GM19455 (cell line): ENCODE measurements at regions not wholly inside any gene's neighbourhood (a gene's known extent, or its start where the extent isn't known, plus 50 kb on each side); places are given as distances from the start of the nearest gene placed in this dataset.
"Not testable (repeated sequence)": the region's sequence is repeated elsewhere in the genome, so short reads cannot be mapped to it uniquely, and the experiment has no call there.

Source experiments
- ATAC-seq: cut with Tn5 transposase; IDR thresholded peaks from one replicate; pipeline ENCODE4 v1.9.1; 2021; ENCODE audit not compliant: unreplicated experiment

DNA sequence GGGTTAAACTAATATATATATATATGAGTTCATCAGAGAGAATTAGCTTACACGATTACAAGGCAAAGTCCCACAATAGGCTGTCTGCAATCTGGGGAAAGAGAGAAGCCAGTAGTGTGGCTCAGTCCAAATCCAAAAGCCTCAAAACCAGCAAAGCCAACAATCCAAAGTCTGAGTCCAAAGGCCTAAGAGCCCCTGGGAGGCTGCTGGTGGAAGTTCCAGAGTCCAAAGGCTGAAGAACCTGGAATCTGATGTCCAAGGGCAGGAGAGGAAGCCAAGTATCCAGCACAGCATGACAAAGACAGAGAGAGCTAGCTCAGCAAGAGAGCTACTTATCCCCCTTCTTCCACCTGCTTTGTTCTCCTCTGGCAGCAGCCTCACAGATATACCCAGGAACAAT is 274.7 kb upstream of the ID4 start:
- no peak for ATAC-seq

DNA sequence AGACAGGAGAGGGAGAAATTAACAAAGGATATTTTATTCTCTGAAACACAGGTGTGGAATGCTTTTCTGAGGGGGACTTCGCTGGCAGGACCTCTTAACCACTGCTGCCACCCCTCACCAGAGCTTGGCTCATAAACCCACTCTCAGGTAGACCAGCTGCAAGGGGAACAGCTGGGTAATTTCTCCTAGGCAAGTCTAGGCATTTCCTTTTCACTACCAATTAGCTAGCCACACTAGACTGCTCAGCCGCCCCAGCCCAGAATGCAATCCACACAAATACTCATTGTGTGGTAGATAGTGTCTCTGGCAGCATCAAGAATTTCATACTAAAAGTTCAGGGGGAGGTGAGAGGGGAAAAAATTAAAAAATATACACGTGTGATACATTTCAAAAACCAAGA is 267.6 kb upstream of the ID4 start:
- no peak for ATAC-seq

DNA sequence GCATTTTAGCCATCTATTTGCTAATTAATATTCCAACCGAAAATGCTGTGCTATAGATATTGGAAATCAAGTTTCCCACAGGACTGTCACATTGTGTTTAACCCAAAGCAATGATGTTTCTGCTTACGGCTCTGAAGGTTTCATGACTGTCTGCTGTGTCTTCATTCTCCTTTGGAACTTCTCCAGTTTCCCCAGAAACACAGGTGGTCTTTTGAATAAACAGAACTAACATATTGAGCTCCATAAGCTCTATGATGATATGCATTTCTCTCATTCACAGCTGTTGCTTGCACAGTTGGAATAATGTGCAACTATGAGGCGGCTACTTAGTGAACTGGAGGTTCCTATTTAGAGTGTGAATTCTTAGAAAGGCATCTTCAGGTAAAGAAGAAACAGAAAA is 266.0 kb upstream of the ID4 start:
- ATAC-seq: no peak

DNA sequence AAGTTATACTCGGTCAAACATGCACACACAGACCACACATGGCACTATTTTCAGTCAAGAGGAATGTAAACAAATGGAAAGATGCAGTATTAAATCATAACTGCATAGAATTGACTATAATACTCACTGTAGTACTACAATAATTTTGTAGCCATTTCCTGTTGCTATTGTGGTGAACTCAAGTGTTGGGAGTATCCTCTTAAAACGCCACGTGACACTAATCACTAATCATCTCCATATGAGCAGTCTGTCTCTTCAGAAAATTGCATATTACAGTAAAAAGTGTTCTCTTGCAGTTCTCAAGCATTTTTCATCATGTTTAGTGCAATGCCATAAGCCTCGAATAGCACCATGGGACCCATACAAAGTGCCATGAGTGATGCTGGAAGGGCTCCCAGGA is 258.7 kb upstream of the ID4 start:
- ATAC-seq: no peak

DNA sequence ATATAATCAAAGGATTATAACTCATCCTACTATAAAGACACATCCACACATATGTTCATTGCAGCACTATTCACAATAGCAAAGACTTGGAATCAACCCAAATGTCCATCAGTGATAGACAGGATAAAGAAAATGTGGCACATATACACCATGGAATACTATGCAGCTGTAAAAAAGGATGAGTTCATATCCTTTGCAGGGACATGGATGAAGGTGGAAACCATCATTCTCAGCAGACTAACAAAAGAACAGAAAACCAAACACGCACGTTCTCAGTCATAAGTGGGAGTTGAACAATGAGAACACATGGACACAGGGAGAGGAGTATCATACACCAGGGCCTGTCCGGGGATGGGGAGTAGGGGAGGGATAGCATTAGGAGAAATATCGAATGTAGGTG is 253.0 kb upstream of the ID4 start:
- not testable (repeated sequence) for ATAC-seq

DNA sequence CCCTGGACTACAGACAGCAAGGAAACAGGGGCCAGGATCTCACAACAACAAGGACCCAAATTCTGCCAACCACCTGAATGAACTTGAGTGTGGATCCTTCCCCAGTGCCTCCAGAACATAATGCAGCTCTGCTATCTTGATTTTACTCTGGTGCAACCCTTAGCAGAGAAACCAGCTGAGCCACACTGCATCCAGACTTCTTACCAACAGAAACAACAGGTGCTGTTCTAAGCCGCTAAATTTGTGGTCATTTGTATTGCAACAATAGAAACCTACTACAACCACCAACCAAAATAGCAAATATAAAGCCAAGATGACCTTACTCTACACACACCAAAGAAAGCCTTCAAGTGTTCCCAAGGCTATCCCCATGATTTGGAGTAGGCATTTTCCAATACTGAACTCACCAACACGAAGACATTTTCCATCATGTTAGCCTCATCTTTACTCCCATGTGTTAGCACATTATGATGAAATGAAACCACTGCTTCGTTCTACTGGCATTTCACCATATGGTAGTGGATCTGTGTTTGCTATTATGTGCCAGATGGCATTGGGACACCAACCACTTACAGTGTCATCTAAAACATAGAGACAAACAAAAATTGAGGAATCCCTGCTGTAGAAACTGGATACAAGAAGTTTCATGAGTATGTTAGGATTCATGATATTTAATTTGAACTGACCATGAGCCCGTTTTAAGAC is 249.8 kb upstream of the ID4 start:
- ATAC-seq: no peak

DNA sequence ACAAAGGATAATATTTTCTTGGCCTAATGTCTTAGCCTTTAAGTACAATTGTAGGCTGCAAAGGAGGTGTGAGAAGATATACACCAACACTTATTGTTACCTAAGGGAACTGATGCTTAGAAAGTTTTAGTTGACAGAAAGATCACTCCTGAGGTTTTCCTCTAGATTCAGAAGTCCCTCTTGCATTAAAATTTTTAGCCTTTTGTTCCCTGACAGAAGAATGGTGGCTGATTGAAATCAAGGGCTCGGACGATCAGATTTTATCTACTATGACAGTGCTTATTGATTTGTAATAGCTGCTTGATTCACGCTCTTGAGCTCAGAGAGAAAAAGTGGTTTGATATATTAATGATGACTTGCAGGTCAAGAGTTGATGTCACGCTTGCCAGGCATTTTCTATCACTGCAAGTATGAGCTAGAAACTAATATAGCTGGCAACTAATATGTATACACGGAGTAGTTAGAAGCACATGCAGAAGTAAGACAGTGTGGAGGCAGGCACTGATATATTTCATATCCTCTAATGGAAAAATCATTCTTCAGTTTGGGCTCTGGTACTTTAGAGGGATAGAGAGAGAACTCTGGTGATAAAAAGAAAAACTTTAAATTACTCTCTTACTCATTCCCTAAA is 246.6 kb upstream of the ID4 start:
- no peak for ATAC-seq

DNA sequence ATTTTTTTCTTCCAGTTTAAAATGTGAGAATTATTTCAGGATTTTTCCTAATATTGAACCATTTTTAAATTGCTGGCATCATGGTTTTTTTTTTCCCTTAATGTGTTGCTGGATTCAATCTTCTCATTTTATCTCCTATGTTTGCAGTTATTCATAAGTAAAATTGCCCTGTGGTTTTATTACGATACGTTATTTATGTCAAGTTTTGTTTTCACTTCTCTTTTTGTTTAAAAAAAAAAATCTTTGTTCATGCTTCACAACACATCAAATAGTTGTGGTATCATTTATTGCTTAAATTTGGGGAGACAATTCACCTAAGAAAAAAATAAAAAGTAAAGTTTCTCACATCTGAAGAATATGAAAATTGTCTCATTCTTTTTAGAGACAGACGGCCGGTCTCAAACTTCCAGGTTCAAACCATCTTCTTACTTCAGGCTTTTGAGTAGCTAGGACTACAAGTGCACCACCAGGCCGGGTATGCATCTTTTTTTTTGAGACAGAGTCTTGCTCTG is 239.3 kb upstream of the ID4 start:
- ATAC-seq: no peak

DNA sequence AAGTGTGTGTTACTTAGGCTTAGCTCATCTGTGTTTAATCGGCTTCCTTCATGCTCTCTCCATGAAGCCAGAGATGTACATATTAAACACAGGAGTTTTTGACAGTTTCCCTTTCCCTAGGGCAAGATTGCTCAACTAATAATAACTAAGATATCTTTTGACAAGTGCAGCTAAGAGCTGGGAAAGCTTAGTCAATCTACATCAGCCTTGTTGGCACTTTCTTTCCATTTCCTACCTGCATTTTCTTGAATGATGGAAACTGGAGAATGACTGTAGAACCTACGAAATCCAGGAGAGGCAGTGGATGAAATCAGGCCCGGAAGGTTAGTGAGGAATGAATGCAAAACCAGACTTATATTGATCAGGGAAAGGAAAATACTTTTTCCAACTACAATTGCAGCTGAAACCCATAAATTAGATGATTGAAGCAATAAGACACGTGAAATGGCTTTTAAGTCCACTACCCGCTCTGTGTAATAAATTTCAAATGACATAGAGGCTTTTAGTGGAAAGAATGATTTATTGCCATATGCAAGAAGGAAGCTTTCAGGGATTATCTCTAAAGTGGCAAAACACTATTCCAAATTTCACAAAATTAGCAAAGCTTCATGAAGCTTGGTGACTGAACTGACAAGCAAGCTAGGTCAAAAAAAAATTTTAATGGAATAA is 237.2 kb upstream of the ID4 start:
- ATAC-seq: no peak

DNA sequence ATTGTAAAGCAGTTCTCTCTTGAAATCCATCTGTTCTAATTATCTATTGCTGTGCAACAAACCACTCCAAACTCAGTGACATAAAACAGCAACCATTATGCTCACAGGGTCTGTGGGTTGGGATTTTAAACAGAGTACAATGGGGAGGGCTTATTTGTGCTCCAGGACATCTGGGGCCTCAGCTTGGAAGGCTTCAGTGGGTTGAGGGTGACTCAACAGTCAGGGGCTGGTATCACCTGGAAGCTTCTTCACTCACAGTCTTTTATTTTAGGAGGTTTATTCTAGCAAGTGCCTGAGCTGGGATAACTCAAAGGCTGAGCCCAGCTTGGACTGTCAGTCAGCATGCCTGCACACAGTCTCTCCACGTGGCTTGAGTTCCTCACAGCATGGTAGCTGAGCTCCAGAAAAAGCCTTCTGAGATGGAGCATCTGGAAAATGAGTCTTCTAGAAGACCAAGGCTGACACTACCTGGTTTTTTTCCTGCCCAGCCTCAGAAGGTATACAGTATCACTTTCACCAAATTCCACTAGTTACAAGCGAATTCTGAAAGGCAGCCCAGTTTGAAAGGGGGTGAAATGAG is 234.6 kb upstream of the ID4 start:
- ATAC-seq: no peak

DNA sequence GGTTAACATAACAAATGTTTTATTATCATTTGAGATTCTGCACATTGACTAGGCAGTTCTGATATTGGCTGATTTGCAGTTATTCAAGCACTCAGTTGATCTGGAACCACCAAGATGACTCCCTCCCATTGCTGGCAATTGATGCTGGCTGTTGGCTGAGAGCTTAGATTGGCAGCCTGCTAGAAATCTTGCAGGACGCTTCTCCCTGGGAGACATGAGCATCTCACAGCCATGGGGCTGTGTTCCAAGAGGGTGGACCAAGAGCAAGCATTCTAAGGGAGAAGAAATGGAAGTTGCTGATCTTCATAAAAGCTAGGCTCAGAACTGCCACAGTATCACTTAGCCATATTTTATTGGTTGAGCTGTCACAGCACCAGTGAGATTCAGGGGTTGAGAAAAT is 233.4 kb upstream of the ID4 start:
- no peak for ATAC-seq

DNA sequence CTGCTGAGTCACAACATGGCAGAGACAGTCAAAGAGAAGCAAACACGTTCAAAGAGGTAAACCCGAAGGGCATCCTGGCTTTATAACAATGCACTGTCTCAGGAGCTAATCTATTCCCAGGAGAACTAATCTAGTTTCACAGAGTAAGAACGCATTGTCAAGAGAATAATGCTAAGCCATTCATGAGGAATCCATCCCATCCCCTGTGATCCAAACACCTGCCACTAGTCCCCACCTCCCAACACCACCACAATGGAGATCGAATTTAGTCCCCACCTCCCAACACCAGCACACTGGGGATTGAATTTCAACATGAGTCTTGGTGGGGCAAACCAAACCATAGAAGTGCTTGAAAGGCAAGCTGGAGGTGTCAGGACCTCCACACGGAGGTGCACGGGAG is 231.5 kb upstream of the ID4 start:
- no peak for ATAC-seq

DNA sequence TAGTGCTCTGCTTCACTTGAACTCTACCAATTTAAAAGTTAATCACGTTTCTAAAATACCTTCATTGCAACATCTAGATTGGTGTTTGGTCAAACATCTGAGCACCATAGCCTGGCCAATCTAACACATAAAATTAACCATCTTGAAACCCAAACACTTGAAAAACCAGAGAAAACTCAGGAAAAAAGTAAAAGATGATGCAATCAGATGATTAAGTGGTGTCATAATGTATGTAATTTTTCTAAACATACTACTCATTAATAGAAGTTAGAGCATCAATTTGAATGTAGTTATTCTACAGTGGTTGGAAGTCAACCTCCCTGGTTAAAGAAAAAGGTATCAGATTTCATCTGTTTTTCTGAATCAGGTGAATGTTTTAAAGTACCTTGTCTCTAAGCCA is 228.6 kb upstream of the ID4 start:
- no peak for ATAC-seq

DNA sequence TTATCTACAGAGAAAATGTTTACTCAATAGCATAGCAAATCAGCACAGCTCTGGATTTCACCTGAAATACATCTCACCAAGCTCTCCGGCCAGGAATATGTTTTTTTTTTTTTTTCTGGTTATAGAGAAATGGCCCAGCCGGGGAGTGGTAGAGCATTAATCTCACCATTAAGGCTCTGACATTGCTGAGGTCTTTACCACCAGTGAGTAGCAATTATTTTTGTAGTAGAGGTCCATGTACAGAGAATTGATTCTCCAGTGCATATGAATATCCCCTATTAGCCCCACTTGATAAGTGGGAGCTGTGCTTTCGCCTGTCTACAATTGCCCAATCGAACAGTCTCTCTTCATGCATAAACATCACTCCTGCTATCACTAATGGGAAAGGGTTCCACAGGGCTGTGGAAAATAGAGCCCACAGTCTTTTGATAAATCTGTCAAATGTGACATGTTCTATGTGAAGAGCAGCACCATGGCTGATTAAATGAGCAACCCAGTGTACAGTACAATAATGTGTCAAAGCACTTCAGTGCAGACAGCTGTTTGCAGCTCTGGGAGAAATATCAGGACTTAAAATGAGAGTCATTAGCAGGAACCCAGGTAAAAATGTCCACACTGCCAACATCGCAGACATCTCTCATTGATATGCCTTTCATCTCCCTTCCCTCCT is 227.1 kb upstream of the ID4 start:
- ATAC-seq: no peak

DNA sequence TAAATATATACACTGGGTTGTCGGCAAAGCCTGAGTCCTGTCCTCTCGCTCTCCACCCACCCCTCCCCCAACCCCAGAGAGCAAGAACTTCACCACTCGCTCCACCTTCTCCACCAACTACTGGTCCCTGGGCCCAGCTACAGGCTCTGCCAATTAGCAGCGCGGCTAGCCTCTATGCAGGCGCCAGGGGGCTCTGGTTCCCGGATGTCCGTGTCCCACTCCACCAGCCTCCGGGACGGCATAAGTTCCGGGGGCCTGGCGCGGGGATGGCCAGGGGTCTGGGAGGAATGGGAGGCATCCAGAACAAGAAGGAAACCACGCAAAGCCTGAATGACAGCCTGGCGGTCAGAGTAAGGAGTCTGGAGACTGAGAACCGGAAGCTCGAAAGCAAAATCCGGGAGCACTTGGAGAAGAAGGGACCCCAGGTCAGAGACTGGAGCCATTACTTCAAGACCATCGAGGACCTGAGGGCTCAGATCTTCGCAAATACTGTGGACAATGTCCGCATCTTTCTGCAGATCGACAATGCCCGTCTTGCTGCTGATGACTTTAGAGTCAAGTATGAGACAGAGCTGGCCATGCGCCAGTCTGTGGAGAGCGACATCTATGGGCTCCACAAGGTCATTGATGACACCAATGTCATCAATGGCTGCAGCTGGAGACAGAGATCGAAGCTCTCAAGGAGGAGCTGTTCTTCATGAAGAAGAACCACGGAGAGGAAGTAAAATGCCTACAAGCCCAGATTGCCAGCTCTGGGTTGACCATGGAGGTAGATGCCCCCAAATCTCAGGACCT is 224.3 kb upstream of the ID4 start:
- not testable (repeated sequence) for ATAC-seq

DNA sequence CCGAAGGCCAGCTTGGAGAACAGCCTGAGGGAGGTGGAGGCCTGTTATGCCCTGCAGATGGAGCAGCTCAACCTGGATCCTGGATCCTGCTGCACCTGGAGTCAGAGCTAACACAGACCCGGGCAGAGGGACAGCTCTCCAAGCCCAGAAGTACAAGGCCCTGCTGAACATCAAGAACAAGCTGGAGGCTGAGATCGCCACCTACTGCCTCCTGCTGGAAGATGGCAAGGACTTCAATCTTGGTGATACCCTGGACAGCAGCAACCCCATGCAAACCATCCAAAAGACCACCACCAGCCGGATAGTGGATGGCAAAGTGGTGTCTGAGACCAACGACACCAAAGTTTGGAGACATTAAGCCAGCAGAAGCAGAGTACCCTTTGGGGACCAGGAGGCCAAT is 223.5 kb upstream of the ID4 start:
- no peak for ATAC-seq

DNA sequence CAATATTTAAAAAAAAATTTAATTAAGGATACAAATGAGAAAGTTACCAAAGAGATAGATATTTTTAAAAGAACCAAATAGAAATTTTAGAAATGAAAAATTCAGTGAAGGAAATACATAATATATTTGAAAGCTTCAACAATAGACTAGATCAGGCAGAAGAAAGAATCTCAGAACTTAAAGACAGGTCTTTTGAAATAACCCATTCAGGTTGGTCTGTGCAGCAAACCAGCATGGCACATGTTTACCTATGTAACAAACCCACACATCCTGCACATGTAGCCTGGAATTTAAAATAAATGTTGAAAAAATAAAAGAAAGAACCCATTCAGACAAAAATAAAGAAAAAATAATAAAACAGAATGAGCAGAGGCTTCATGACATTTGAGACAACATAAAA is 221.1 kb upstream of the ID4 start:
- ATAC-seq: no peak

DNA sequence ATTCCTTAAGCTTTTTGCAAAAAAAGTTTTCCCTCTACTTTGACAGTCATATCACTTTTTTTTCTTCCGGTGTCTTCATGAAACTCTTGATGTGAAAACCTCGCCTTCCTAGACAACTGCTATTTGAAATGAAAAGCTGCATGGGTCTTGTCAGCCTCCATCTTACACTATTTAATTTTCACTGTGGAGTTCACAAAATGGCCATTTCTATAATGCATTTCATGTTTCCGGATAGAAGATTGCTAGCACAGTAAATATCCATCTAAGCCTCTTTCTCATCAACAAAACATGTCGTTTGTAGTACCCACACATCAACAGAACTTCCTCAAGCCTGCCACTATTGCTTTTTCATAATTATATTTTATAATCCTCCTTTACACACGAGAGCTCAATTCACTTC is 204.9 kb upstream of the ID4 start:
- no peak for ATAC-seq

DNA sequence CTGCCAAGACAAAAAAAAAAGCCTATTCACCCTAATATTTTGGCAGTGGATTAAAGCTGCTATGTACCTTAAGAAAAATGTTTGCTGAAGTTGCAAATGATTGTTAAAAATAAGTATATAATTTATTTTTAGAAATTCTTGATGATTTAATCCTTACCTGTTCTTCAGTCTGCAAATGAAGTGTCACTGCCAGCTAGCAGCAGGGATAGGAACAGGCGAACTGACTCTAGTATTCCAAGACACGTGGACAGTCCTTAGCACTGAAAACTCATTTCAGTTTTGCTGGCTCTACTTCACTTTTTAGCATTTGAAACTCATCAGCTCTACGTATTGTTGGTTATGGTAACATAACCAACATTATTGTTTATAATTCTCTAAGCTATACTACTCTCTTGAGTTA is 204.4 kb upstream of the ID4 start:
- no peak for ATAC-seq

DNA sequence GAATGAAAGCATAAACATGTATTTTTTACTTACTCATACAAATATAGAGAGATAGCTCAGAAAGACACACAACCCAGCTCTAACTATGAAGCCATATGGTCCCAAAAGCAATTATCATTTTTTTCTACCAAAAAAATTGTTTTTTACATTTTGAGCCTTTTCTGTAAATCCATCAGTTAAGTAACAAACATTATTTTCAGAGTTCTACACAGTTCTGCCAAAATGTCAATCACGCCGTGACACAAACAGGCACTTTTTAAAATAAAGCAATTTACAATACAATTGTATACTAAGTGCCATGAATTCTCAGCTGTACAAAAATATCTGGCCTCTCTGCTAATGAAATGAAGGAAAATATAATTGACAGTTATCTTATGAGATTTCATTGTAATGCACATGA is 201.4 kb upstream of the ID4 start:
- no peak for ATAC-seq

DNA sequence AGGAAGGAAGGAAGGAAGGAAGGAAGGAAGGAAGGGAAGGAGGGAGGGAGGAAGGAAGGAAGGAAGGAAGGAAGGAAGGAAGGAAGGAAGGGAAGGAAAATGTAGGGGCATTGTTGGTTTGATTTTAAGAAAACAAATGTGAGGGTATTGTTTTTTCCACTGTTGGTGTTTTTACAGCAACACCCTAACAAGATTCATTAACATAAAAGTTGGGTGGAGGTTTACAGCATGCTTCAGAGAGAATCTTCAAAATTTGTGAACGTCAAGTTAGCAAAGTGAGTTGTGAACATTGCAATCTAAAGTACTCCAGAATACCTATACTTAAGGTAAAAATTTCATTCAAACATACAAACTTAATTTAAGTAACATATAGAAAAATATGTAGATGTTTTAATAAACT is 200.2 kb upstream of the ID4 start:
- ATAC-seq: no peak
